Uterus (tissue), 2 donors: ENCODE measurements at regions not wholly inside any gene's neighbourhood (a gene's known extent, or its start where the extent isn't known, plus 50 kb on each side); places are given as distances from the start of the nearest gene placed in this dataset.

Experiments used
- POLR2A ChIP-seq, 2 donors: fragments of 450-650 bp; IDR thresholded peaks; one replicate each; pipeline ENCODE4 v1.6.1; 2016; ENCODE audit warnings: antibody characterized with exemption in 2 of 2, mild to moderate bottlenecking in 1 of 2, moderate library complexity in 1 of 2
- TF ChIP-seq, protein P1 (sequence below), 4 experiments: fragments of 200-600 bp in 2 of 4; fragments of 450-650 bp in 2 of 4; sonication (generic) in 2 of 4; IDR thresholded peaks; one replicate each; pipeline ENCODE4 v1.5.1; 2016 to 2019; ENCODE audit warnings: antibody characterized with exemption in 4 of 4, mild to moderate bottlenecking in 2 of 4, moderate library complexity in 1 of 4

DNA sequence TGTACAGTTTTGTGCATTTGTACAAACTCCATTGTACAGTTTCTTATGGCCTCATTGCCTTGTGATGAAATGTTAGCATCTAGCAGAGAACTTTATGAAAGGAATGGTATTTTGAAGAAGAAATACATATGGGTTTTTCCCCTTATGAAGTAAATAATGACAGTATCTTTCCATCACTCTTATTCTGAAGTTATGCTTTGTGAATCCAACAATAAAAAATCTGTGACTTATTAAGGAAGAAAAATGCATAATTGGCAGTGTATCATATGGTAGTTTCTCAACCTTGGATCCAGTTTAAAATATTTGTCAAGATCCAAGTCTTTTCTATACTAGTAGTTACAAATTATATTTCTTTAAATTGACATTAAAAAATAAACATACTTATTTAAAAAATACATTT, 859.1 kb upstream of the FLRT2 start:
- TF ChIP-seq, protein P1, sequence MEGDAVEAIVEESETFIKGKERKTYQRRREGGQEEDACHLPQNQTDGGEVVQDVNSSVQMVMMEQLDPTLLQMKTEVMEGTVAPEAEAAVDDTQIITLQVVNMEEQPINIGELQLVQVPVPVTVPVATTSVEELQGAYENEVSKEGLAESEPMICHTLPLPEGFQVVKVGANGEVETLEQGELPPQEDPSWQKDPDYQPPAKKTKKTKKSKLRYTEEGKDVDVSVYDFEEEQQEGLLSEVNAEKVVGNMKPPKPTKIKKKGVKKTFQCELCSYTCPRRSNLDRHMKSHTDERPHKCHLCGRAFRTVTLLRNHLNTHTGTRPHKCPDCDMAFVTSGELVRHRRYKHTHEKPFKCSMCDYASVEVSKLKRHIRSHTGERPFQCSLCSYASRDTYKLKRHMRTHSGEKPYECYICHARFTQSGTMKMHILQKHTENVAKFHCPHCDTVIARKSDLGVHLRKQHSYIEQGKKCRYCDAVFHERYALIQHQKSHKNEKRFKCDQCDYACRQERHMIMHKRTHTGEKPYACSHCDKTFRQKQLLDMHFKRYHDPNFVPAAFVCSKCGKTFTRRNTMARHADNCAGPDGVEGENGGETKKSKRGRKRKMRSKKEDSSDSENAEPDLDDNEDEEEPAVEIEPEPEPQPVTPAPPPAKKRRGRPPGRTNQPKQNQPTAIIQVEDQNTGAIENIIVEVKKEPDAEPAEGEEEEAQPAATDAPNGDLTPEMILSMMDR (IDR thresholded peaks at IDR 0.05) = no peak
- no peak for TF ChIP-seq POLR2A (IDR thresholded peaks at IDR 0.05)
